KMS-11 (cell line): ENCODE measurements at regions not wholly inside any gene's neighbourhood (a gene's known extent, or its start where the extent isn't known, plus 50 kb on each side); places are given as distances from the start of the nearest gene placed in this dataset.

Experiments used
- H2AFZ ChIP-seq: fragments of 200-600 bp; sonication (generic); 2 replicates; pipeline ENCODE4 v1.6.1; 2016; ENCODE audit warnings: antibody characterized with exemption, mixed run types, low read depth
- H3K27ac ChIP-seq: fragments of 200-600 bp; sonication (generic); 2 replicates; pipeline ENCODE4 v1.6.1; 2016; ENCODE audit warnings: mild to moderate bottlenecking, mixed run types
- H3K27me3 ChIP-seq: fragments of 200-600 bp; sonication (generic); 2 replicates; pipeline ENCODE4 v1.6.1; 2017; ENCODE audit warnings: mild to moderate bottlenecking, low read depth, mixed run types, moderate library complexity; ENCODE audit not compliant: insufficient read depth
- H3K36me3 ChIP-seq: fragments of 200-600 bp; sonication (generic); 2 replicates; pipeline ENCODE4 v1.6.1; 2017; ENCODE audit warnings: mild to moderate bottlenecking, mixed run types; ENCODE audit not compliant: insufficient read depth
- H3K4me1 ChIP-seq: fragments of 200-600 bp; sonication (generic); 2 replicates; pipeline ENCODE4 v1.6.1; 2016; ENCODE audit warnings: mild to moderate bottlenecking, low read depth, mixed run types; ENCODE audit not compliant: poor library complexity, severe bottlenecking
- H3K4me2 ChIP-seq: fragments of 200-600 bp; sonication (generic); 2 replicates; pipeline ENCODE4 v1.7.0; 2016; ENCODE audit warnings: mild to moderate bottlenecking, mixed run types
- H3K4me3 ChIP-seq: fragments of 200-600 bp; sonication (generic); IDR thresholded peaks from 2 replicates; pipeline ENCODE4 v1.6.1; 2017; ENCODE audit warnings: low read depth, low read length, mixed read lengths; ENCODE audit not compliant: insufficient read depth
- H3K79me2 ChIP-seq: fragments of 200-600 bp; sonication (generic); 2 replicates; pipeline ENCODE4 v1.6.1; 2016; ENCODE audit warnings: low read depth, mixed run types; ENCODE audit not compliant: insufficient read depth
- H3K9ac ChIP-seq: fragments of 200-600 bp; sonication (generic); 2 replicates; pipeline ENCODE4 v1.6.1; 2016; ENCODE audit warnings: mild to moderate bottlenecking, mixed run types
- H4K20me1 ChIP-seq: fragments of 200-600 bp; sonication (generic); 2 replicates; pipeline ENCODE4 v1.6.1; 2016; ENCODE audit warnings: mild to moderate bottlenecking, mixed run types; ENCODE audit not compliant: insufficient read depth
- CTCF ChIP-seq: fragments of 200-600 bp; sonication (generic); conservative IDR thresholded peaks from 2 replicates; pipeline ENCODE4 v1.6.1; 2017; ENCODE audit warnings: low read depth, mild to moderate bottlenecking, antibody characterized with exemption, low read length, moderate library complexity, mixed read lengths

GRCh38 chr3:127053450-127053849 is 70.5 kb downstream of the PLXNA1 start:
- Histone ChIP-seq H3K4me3 (no peak overlapping the region), H3K4me1 (no peaks in the 10 kb centered on the region), H3K27me3 (no peaks in the 10 kb centered on the region; the same call in 1 of the 2 replicates), H3K36me3 (no peaks in the 10 kb centered on the region), H3K9ac (no peak overlapping the region), H3K27ac (no peak overlapping the region), H3K79me2 (no peaks in the 10 kb centered on the region), H2AFZ (no peak overlapping the region), H3K4me2 (no peak overlapping the region), H4K20me1 (no peaks in the 10 kb centered on the region)
- no peak for TF ChIP-seq CTCF

- H3K4me2 ChIP-seq, result no peak overlapping the region
- TF ChIP-seq CTCF, result no peak
- no peak overlapping the region for H3K27ac ChIP-seq
- H3K9ac ChIP-seq, result no peak overlapping the region
- H3K4me3 ChIP-seq, result no peak overlapping the region
- H3K4me1 ChIP-seq, result no peaks in the 10 kb centered on the region
- H4K20me1 ChIP-seq, result no peaks in the 10 kb centered on the region
- H3K27me3 ChIP-seq, result no peaks in the 10 kb centered on the region; the same call in 1 of the 2 replicates
- H2AFZ ChIP-seq, result no peak overlapping the region
- H3K79me2 ChIP-seq, result no peaks in the 10 kb centered on the region
- no peaks in the 10 kb centered on the region for H3K36me3 ChIP-seq
These were observed 71.1 kb downstream of the PLXNA1 start for GRCh38 chr3:127053979-127054378.

- H3K4me3 ChIP-seq, result no peak overlapping the region
- no peak overlapping the region for H3K9ac ChIP-seq
- H3K27me3 ChIP-seq, result no peaks in the 10 kb centered on the region; the same call in 1 of the 2 replicates
- H3K79me2 ChIP-seq, result no peaks in the 10 kb centered on the region
- H3K4me2 ChIP-seq, result no peak overlapping the region
- no peaks in the 10 kb centered on the region for H3K4me1 ChIP-seq
- H2AFZ ChIP-seq, result no peak overlapping the region
- H4K20me1 ChIP-seq, result no peaks in the 10 kb centered on the region
- no peak for TF ChIP-seq CTCF
- no peak overlapping the region for H3K27ac ChIP-seq
- no peaks in the 10 kb centered on the region for H3K36me3 ChIP-seq
These were observed 73.4 kb downstream of the PLXNA1 start for GRCh38 chr3:127056281-127056680.

GRCh38 chr3:127056976-127057375 is 74.1 kb downstream of the PLXNA1 start:
- no peaks in the 10 kb centered on the region; the same call in 1 of the 2 replicates for H3K27me3 ChIP-seq
- no peak for TF ChIP-seq CTCF
- H3K27ac ChIP-seq, result no peak overlapping the region
- H3K4me2 ChIP-seq, result no peak overlapping the region
- no peaks in the 10 kb centered on the region for H3K4me1 ChIP-seq
- no peaks in the 10 kb centered on the region for H4K20me1 ChIP-seq
- H3K79me2 ChIP-seq, result no peaks in the 10 kb centered on the region
- no peak overlapping the region for H3K9ac ChIP-seq
- no peak overlapping the region for H2AFZ ChIP-seq
- no peaks in the 10 kb centered on the region for H3K36me3 ChIP-seq
- H3K4me3 ChIP-seq, result no peak overlapping the region
